SK-N-SH (cell line): ENCODE measurements at regions not wholly inside any gene's neighbourhood (a gene's known extent, or its start where the extent isn't known, plus 50 kb on each side); places are given as distances from the start of the nearest gene placed in this dataset.

Source experiments
- CTCF ChIA-PET: fragments of 300-600, 350-600 bp; formaldehyde crosslinking; extraction: SDS; loops from one replicate; lab custom pipeline; 2021; lab: Yijun Ruan, JAX
- POLR2A ChIA-PET: fragments of 350-600 bp; sonication (Branson Sonifier 250); formaldehyde crosslinking; extraction: SDS; loops from one replicate; lab custom pipeline; 2020; ENCODE audit warnings: antibody characterized with exemption, inconsistent platforms; lab: Yijun Ruan, JAX
- DNase-seq: peaks from one replicate; pipeline ENCODE4 v3.0.0; 2012
- H2AFZ ChIP-seq: fragments of 200-600 bp; sonication (generic); 2 replicates; pipeline ENCODE4 v1.8.1; 2016; ENCODE audit warnings: antibody characterized with exemption, mild to moderate bottlenecking, low read depth
- H3F3A ChIP-seq: fragments of 200-600 bp; sonication (generic); replicated peaks from 2 replicates; pipeline ENCODE3; 2016; ENCODE audit warnings: antibody characterized with exemption, mild to moderate bottlenecking; ENCODE audit not compliant: insufficient read depth
- H3K27ac ChIP-seq, 2 experiments: fragments of 200-500 bp in 1 of 2; fragments of 200-600 bp in 1 of 2; sonication (Bioruptor generic) in 1 of 2; sonication (generic), shearing (Covaris generic) in 1 of 2; 2 replicates each; pipeline versions ENCODE4 v1.5.1 to v1.6.1; 2014 to 2016; ENCODE audit warnings: low read depth in 2 of 2, inconsistent platforms in 1 of 2, low read length in 1 of 2, mild to moderate bottlenecking in 1 of 2, mixed read lengths in 1 of 2
- H3K27me3 ChIP-seq: fragments of 200-600 bp; sonication (generic), shearing (Covaris generic); 2 replicates; pipeline ENCODE4 v1.6.1; 2016; ENCODE audit warnings: mixed run types; ENCODE audit not compliant: insufficient read depth
- H3K36me3 ChIP-seq, 2 experiments: fragments of 200-500 bp in 1 of 2; fragments of 200-600 bp in 1 of 2; sonication (Bioruptor generic) in 1 of 2; sonication (generic) in 1 of 2; replicated peaks in 1 of 2; 2 replicates each; pipeline versions ENCODE3 to v1.5.1; 2014 to 2016; ENCODE audit warnings: low read length in 1 of 2, mild to moderate bottlenecking in 1 of 2; ENCODE audit not compliant: insufficient read depth in 2 of 2, control insufficient read depth in 1 of 2
- H3K4me1 ChIP-seq, 2 experiments: fragments of 200-500 bp in 1 of 2; fragments of 200-600 bp in 1 of 2; sonication (Bioruptor generic) in 1 of 2; sonication (generic), shearing (Covaris generic) in 1 of 2; 2 replicates each; pipeline versions ENCODE4 v1.5.1 to v1.6.1; 2014 to 2016; ENCODE audit warnings: low read depth in 1 of 2, low read length in 1 of 2, mixed run types in 1 of 2; ENCODE audit not compliant: insufficient read depth in 2 of 2, control insufficient read depth in 1 of 2
- H3K4me2 ChIP-seq: fragments of 200-600 bp; sonication (generic), shearing (Covaris generic); 2 replicates; pipeline ENCODE4 v1.6.1; 2017; ENCODE audit warnings: mixed run types
- H3K4me3 ChIP-seq, 2 experiments: fragments of 200-500 bp in 1 of 2; fragments of 200-600 bp in 1 of 2; sonication (Bioruptor generic) in 1 of 2; sonication (generic), shearing (Covaris generic) in 1 of 2; 2 replicates each; pipeline versions ENCODE4 v1.5.1 to v1.8.1; 2014 to 2016; ENCODE audit warnings: low read depth in 2 of 2, inconsistent platforms in 1 of 2, low read length in 1 of 2, mild to moderate bottlenecking in 1 of 2, mixed read lengths in 1 of 2, moderate library complexity in 1 of 2
- H3K79me2 ChIP-seq: fragments of 200-600 bp; sonication (generic); 2 replicates; pipeline ENCODE4 v1.8.1; 2017; ENCODE audit warnings: mild to moderate bottlenecking; ENCODE audit not compliant: insufficient read depth
- H3K9ac ChIP-seq: fragments of 200-600 bp; sonication (generic); 2 replicates; pipeline ENCODE4 v1.6.1; 2017; ENCODE audit warnings: mixed run types
- H3K9me2 ChIP-seq: fragments of 200-600 bp; sonication (generic); 2 replicates; pipeline ENCODE4 v1.6.1; 2017; ENCODE audit warnings: mixed run types
- H3K9me3 ChIP-seq: fragments of 200-600 bp; sonication (generic); 2 replicates; pipeline ENCODE4 v1.6.1; 2017; ENCODE audit warnings: mixed run types, mild to moderate bottlenecking, moderate library complexity
- H4K20me1 ChIP-seq: fragments of 200-600 bp; sonication (generic); 2 replicates; pipeline ENCODE4 v1.6.1; 2017; ENCODE audit warnings: mild to moderate bottlenecking, mixed run types; ENCODE audit not compliant: insufficient read depth
- CHD2 ChIP-seq: fragments of 150-350 bp; IDR thresholded peaks from 2 replicates; pipeline ENCODE4 v1.6.1; 2018; ENCODE audit warnings: low read length; ENCODE audit not compliant: partially characterized antibody
- CTCF ChIP-seq: fragments of 200-600 bp; sonication (generic); IDR thresholded peaks from 2 replicates; pipeline ENCODE4 v1.6.1; 2017; ENCODE audit warnings: antibody characterized with exemption, mild to moderate bottlenecking, moderate library complexity
- EP300 ChIP-seq, 2 experiments: IDR thresholded peaks; 2 replicates each; pipeline versions ENCODE4 v1.4.0 to v1.6.1; 2012; ENCODE audit warnings: borderline replicate concordance in 1 of 2, low read depth in 1 of 2, low read length in 1 of 2
- FOSL2 ChIP-seq: IDR thresholded peaks from 2 replicates; pipeline ENCODE4 v1.4.0; 2012; ENCODE audit warnings: low read depth, mild to moderate bottlenecking, moderate library complexity, borderline replicate concordance
- FOXJ3 ChIP-seq: sonication (generic); formaldehyde crosslinking; IDR thresholded peaks from 2 replicates; pipeline ENCODE4 v1.5.1; 2020; ENCODE audit warnings: mild to moderate bottlenecking, missing genetic modification reagents
- FOXM1 ChIP-seq: IDR thresholded peaks from 2 replicates; pipeline ENCODE4 v1.4.0; 2012; ENCODE audit warnings: low read depth, mild to moderate bottlenecking
- GATA2 ChIP-seq: sonication (generic); formaldehyde crosslinking; IDR thresholded peaks from 2 replicates; pipeline ENCODE4 v1.5.0; 2020; ENCODE audit warnings: mild to moderate bottlenecking, missing genetic modification reagents
- IRF3 ChIP-seq: fragments of 150-350 bp; IDR thresholded peaks from 2 replicates; pipeline ENCODE4 v1.6.1; 2016; ENCODE audit warnings: mild to moderate bottlenecking, low read depth, low read length
- MAX ChIP-seq: IDR thresholded peaks from 2 replicates; pipeline ENCODE4 v1.4.0; 2012; ENCODE audit warnings: low read depth
- MEF2A ChIP-seq: IDR thresholded peaks from 2 replicates; pipeline ENCODE4 v1.4.0; 2012; ENCODE audit warnings: low read depth, borderline replicate concordance
- PBX3 ChIP-seq: IDR thresholded peaks from 2 replicates; pipeline ENCODE4; 2012
- RCOR1 ChIP-seq: fragments of 150-350 bp; IDR thresholded peaks from 2 replicates; pipeline ENCODE4 v1.6.1; 2017; ENCODE audit warnings: antibody characterized with exemption, low read length
- RXRA ChIP-seq: IDR thresholded peaks from 2 replicates; pipeline ENCODE4 v1.4.0; 2012; ENCODE audit warnings: low read depth, mild to moderate bottlenecking, borderline replicate concordance
- SIN3A ChIP-seq: IDR thresholded peaks from 2 replicates; pipeline ENCODE4 v1.6.1; 2012; ENCODE audit warnings: low read depth, mild to moderate bottlenecking, low read length, moderate library complexity, borderline replicate concordance
- TCF12 ChIP-seq: IDR thresholded peaks from 2 replicates; pipeline ENCODE4 v1.4.0; 2012
- USF2 ChIP-seq: fragments of 150-350 bp; IDR thresholded peaks from 2 replicates; pipeline ENCODE4 v1.6.1; 2017; ENCODE audit warnings: antibody characterized with exemption, low read length, low read depth, borderline replicate concordance
- YY1 ChIP-seq: IDR thresholded peaks from 2 replicates; pipeline ENCODE4 v1.4.0; 2012; ENCODE audit warnings: low read depth, mild to moderate bottlenecking
- ZBTB33 ChIP-seq: IDR thresholded peaks from 2 replicates; pipeline ENCODE4 v1.4.0; 2012; ENCODE audit warnings: low read depth, borderline replicate concordance
- WGBS: methylation state at CpG from one replicate; pipeline ENCODE4 v1.1.6; 2017; ENCODE audit warnings: low lambda C conversion rate; 5-methylcytosine and 5-hydroxymethylcytosine counted together

GRCh38 chr12:130236446-130236845, 74.2 kb downstream of the FZD10 start:
- Histone ChIP-seq H3K79me2 (no peaks in the 10 kb centered on the region), H3K27ac (no peak overlapping the region), H4K20me1 (no peaks in the 10 kb centered on the region), H3K4me3 (no peak overlapping the region), H3K4me2 (no peak overlapping the region), H3K9ac (no peak overlapping the region), H3K36me3 (no peaks in the 10 kb centered on the region), H3F3A (no peaks in the 10 kb centered on the region), H3K9me2 (no peaks in the 10 kb centered on the region), H3K27me3 (no peaks in the 10 kb centered on the region), H2AFZ (no peak overlapping the region), H3K4me1 (no peaks in the 10 kb centered on the region), H3K9me3 (no peaks in the 10 kb centered on the region)
- TF ChIP-seq ZBTB33 (no peak), MAX (no peak), CHD2 (no peak), USF2 (no peak)
- no peak for DNase-seq
- WGBS, result 42% methylated on average over 9 of the region's 9 CpGs
- POLR2A ChIA-PET, result no interaction called here
- CTCF ChIA-PET, result interaction anchor here (1.2 kb wide), 1 partner anchor 194 kb away, joined by 3 read pairs; no protein-coding TSS in a partner anchor

GRCh38 chr12:130240831-130241590, 78.7 kb downstream of the FZD10 start:
- no peaks in the 10 kb centered on the region for H3K79me2 ChIP-seq
- H3K4me1 ChIP-seq, result no peaks in the 10 kb centered on the region
- WGBS, result 21% methylated on average over 12 of the region's 13 CpGs
- H3F3A ChIP-seq, result no peaks in the 10 kb centered on the region
- H2AFZ ChIP-seq, result no peak overlapping the region
- H3K4me3 ChIP-seq, result no peak overlapping the region
- H3K4me2 ChIP-seq, result no peak overlapping the region
- no peaks in the 10 kb centered on the region for H3K27me3 ChIP-seq
- H3K9me3 ChIP-seq, result no peaks in the 10 kb centered on the region; the same call in 1 of the 2 replicates
- ChIA-PET POLR2A (interaction anchor here (0.6 kb wide), 1 partner anchor 77 kb away, joined by 5 read pairs; no protein-coding TSS in a partner anchor), CTCF (interaction anchor here (0.7 to 1.1 kb wide), 2 partner anchors 15 to 23 kb away, joined by 3 to 4 read pairs; no protein-coding TSS in a partner anchor)
- no peak overlapping the region for H3K27ac ChIP-seq
- H3K9ac ChIP-seq, result no peak overlapping the region
- no peaks in the 10 kb centered on the region for H4K20me1 ChIP-seq
- H3K36me3 ChIP-seq, result no peaks in the 10 kb centered on the region
- DNase-seq, result peak; percentile 39
- H3K9me2 ChIP-seq, result no peaks in the 10 kb centered on the region
- TF ChIP-seq GATA2 (CRISPR knock-in tag) (no peak), IRF3 (no peak), FOSL2 (no peak), EP300 (IDR thresholded peaks at IDR 0.05; ENCODE audit: borderline replicate concordance in 1 of 2, low read depth in 1 of 2, low read length in 1 of 2) (no peak), CTCF (no peak), FOXM1 (no peak), MEF2A (no peak), RXRA (no peak), FOXJ3 (CRISPR knock-in tag) (no peak), SIN3A (no peak), PBX3 (no peak), YY1 (no peak), RCOR1 (no peak), TCF12 (no peak), USF2 (no peak)
